ENCODE measurements at regions not wholly inside any gene's neighbourhood (a gene's known extent, or its start where the extent isn't known, plus 50 kb on each side); places are given as distances from the start of the nearest gene placed in this dataset.

DNA sequence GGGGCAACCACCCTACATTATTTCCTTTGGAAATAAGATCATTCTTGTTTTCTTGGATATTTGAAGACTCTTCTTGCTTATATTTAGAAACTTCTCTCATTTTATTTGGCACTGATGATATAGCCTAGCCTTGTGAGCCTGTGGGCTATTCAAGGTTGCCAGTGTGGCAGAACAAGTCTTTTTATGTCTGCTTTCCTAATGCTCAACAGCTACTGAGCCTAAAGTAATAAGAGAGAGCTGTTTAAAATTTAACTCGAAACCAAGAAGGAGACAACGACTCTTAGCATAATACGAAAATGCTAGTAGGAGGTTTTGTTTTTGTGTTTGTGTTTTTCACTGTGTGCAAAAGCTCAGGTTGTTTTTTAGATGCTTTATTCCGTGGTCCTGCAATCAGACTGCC lies 104.0 kb upstream of the CPM start:
- no peaks in the 10 kb centered on the region for H3K27me3 ChIP-seq (ENCODE audit: control insufficient read depth, low read length)
- H3K4me1 ChIP-seq (ENCODE audit: control insufficient read depth, low read length): no peaks in the 10 kb centered on the region
- H3K4me2 ChIP-seq (ENCODE audit: low read length): no peak overlapping the region
- no peak overlapping the region for H3K4me3 ChIP-seq (ENCODE audit: low read length)
- H3K27ac ChIP-seq (ENCODE audit: low read depth, low read length): no peak overlapping the region
- no peaks in the 10 kb centered on the region for H3K9me3 ChIP-seq (ENCODE audit: control insufficient read depth, insufficient read depth, low read length)
- H3K9me2 ChIP-seq (replicated peaks; ENCODE audit: control insufficient read depth, low read length): no peaks in the 10 kb centered on the region
- no peaks in the 10 kb centered on the region for H3K36me3 ChIP-seq (ENCODE audit: control insufficient read depth, low read length)
- H3F3A ChIP-seq (ENCODE audit: control insufficient read depth, insufficient read depth): no peaks in the 10 kb centered on the region
- TF ChIP-seq, protein P1, sequence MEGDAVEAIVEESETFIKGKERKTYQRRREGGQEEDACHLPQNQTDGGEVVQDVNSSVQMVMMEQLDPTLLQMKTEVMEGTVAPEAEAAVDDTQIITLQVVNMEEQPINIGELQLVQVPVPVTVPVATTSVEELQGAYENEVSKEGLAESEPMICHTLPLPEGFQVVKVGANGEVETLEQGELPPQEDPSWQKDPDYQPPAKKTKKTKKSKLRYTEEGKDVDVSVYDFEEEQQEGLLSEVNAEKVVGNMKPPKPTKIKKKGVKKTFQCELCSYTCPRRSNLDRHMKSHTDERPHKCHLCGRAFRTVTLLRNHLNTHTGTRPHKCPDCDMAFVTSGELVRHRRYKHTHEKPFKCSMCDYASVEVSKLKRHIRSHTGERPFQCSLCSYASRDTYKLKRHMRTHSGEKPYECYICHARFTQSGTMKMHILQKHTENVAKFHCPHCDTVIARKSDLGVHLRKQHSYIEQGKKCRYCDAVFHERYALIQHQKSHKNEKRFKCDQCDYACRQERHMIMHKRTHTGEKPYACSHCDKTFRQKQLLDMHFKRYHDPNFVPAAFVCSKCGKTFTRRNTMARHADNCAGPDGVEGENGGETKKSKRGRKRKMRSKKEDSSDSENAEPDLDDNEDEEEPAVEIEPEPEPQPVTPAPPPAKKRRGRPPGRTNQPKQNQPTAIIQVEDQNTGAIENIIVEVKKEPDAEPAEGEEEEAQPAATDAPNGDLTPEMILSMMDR (IDR thresholded peaks at IDR 0.05; ENCODE audit: low read depth, low read length, poor library complexity, severe bottlenecking): no peak
- TF ChIP-seq EZH2phosphoT487 (IDR thresholded peaks at IDR 0.05; ENCODE audit: borderline replicate concordance, low read length): no peak
- no peaks in the 10 kb centered on the region for H3K79me2 ChIP-seq (ENCODE audit: control insufficient read depth, low read length)
- no peaks in the 10 kb centered on the region for H4K20me1 ChIP-seq (ENCODE audit: control insufficient read depth, insufficient read depth, low read depth, low read length)

DNA sequence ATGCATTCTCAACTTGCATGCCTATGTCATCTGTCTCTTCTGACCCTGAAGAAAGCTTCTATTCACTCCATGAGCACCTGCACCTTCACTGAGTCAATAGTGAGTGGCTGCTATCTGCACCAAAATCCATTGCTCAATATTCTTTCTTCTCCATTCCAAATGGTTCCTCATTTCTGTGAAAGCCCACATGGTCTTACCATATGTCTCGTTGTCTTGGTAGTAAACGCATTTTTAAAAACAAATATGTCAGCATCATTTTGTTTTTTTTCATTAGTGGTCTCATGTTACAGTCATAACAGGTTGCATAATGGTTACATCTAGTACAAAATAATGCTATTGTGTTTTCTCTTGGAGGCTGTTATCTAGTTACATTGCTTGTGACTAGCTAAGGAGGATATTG lies 106.9 kb upstream of the CPM start:
- peaks cover 4% of the 10 kb centered on the region for H3K4me1 ChIP-seq (ENCODE audit: control insufficient read depth, low read length)
- no peaks in the 10 kb centered on the region for H3F3A ChIP-seq (ENCODE audit: control insufficient read depth, insufficient read depth)
- H3K79me2 ChIP-seq (ENCODE audit: control insufficient read depth, low read length): no peaks in the 10 kb centered on the region
- no peak for TF ChIP-seq EZH2phosphoT487 (IDR thresholded peaks at IDR 0.05; ENCODE audit: borderline replicate concordance, low read length)
- TF ChIP-seq, protein P1 (IDR thresholded peaks at IDR 0.05; ENCODE audit: low read depth, low read length, poor library complexity, severe bottlenecking): no peak
- no peaks in the 10 kb centered on the region for H3K36me3 ChIP-seq (ENCODE audit: control insufficient read depth, low read length)
- no peaks in the 10 kb centered on the region for H3K27me3 ChIP-seq (ENCODE audit: control insufficient read depth, low read length)
- no peak overlapping the region for H3K27ac ChIP-seq (ENCODE audit: low read depth, low read length)
- H3K4me2 ChIP-seq (ENCODE audit: low read length): no peak overlapping the region
- H3K9me2 ChIP-seq (replicated peaks; ENCODE audit: control insufficient read depth, low read length): no peaks in the 10 kb centered on the region
- no peaks in the 10 kb centered on the region for H3K9me3 ChIP-seq (ENCODE audit: control insufficient read depth, insufficient read depth, low read length)
- no peaks in the 10 kb centered on the region for H4K20me1 ChIP-seq (ENCODE audit: control insufficient read depth, insufficient read depth, low read depth, low read length)
- H3K4me3 ChIP-seq (ENCODE audit: low read length): no peak overlapping the region

DNA sequence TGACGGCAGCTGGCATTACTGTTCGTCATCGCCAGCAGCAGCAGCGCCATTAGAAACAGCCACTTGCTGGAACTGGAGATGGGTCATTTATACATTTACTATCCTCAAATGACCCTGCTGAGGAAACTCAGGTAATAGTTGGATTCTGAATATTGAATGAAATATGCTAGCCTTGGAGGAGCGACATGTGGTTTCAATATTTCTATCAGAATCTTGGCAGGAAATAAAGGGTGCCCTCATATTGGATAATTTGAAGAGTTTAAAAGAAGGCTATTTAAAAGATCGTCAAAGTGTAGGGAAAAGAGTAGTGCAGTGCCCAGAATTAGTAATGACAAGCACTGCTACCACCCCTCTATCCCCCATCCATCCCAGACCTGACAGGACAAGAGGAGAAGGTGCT lies 109.6 kb upstream of the CPM start:
- H3K27me3 ChIP-seq (ENCODE audit: control insufficient read depth, low read length): no peaks in the 10 kb centered on the region
- H3K9me3 ChIP-seq (ENCODE audit: control insufficient read depth, insufficient read depth, low read length): no peaks in the 10 kb centered on the region
- H3K4me1 ChIP-seq (ENCODE audit: control insufficient read depth, low read length): peaks cover 4% of the 10 kb centered on the region
- H3K36me3 ChIP-seq (ENCODE audit: control insufficient read depth, low read length): no peaks in the 10 kb centered on the region
- no peaks in the 10 kb centered on the region for H3K9me2 ChIP-seq (replicated peaks; ENCODE audit: control insufficient read depth, low read length)
- no peaks in the 10 kb centered on the region for H4K20me1 ChIP-seq (ENCODE audit: control insufficient read depth, insufficient read depth, low read depth, low read length)
- H3K79me2 ChIP-seq (ENCODE audit: control insufficient read depth, low read length): no peaks in the 10 kb centered on the region
- H3F3A ChIP-seq (ENCODE audit: control insufficient read depth, insufficient read depth): no peaks in the 10 kb centered on the region
- H3K27ac ChIP-seq (ENCODE audit: low read depth, low read length): no peak overlapping the region
- H3K4me2 ChIP-seq (ENCODE audit: low read length): no peak overlapping the region
- no peak for TF ChIP-seq EZH2phosphoT487 (IDR thresholded peaks at IDR 0.05; ENCODE audit: borderline replicate concordance, low read length)
- TF ChIP-seq, protein P1 (IDR thresholded peaks at IDR 0.05; ENCODE audit: low read depth, low read length, poor library complexity, severe bottlenecking): no peak
- no peak overlapping the region for H3K4me3 ChIP-seq (ENCODE audit: low read length)

DNA sequence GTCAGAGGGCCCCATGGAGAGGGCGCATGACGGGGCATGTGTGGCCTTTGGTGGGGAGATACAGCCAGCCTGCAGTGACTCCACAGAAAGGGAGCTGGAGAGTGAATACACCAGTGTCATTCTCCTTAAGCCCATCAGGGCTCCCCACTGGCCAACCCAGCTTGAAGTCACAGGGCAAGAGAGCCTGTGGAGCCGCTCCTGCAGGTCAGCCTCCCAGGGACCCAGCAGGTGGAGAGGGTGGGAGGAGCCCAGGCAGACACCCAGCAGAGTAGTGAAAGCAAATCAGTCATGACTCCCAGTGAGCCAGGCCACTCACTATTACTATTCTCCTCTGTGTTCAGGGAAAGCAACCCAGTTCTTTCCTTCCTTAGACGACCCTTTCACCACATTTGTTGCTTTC lies 110.0 kb upstream of the CPM start:
- Histone ChIP-seq H3K27ac (ENCODE audit: low read depth, low read length) (no peak overlapping the region), H3K79me2 (ENCODE audit: control insufficient read depth, low read length) (no peaks in the 10 kb centered on the region), H4K20me1 (ENCODE audit: control insufficient read depth, insufficient read depth, low read depth, low read length) (no peaks in the 10 kb centered on the region), H3K36me3 (ENCODE audit: control insufficient read depth, low read length) (no peaks in the 10 kb centered on the region), H3K4me3 (ENCODE audit: low read length) (no peak overlapping the region), H3K9me2 (replicated peaks; ENCODE audit: control insufficient read depth, low read length) (no peaks in the 10 kb centered on the region), H3K4me2 (ENCODE audit: low read length) (no peak overlapping the region), H3K9me3 (ENCODE audit: control insufficient read depth, insufficient read depth, low read length) (no peaks in the 10 kb centered on the region), H3K4me1 (ENCODE audit: control insufficient read depth, low read length) (peaks cover 4% of the 10 kb centered on the region), H3F3A (ENCODE audit: control insufficient read depth, insufficient read depth) (no peaks in the 10 kb centered on the region), H3K27me3 (ENCODE audit: control insufficient read depth, low read length) (no peaks in the 10 kb centered on the region)
- no peak for TF ChIP-seq EZH2phosphoT487 (IDR thresholded peaks at IDR 0.05; ENCODE audit: borderline replicate concordance, low read length)
- TF ChIP-seq, protein P1 (IDR thresholded peaks at IDR 0.05; ENCODE audit: low read depth, low read length, poor library complexity, severe bottlenecking): no peak

Measured in DOHH2 (cell line).